GM18499 (cell line): ENCODE measurements at regions not wholly inside any gene's neighbourhood (a gene's known extent, or its start where the extent isn't known, plus 50 kb on each side); places are given as distances from the start of the nearest gene placed in this dataset.
"Not testable (repeated sequence)": the region's sequence is repeated elsewhere in the genome, so short reads cannot be mapped to it uniquely, and the experiment has no call there.

Experiments
- ATAC-seq: cut with Tn5 transposase; IDR thresholded peaks from one replicate; pipeline ENCODE4 v1.9.1; 2021; ENCODE audit warnings: moderate number of reproducible peaks; ENCODE audit not compliant: insufficient read depth, unreplicated experiment

- not testable (repeated sequence) for ATAC-seq
Observed at GRCh38 chr1:146305442-146305841, 76.6 kb upstream of the NOTCH2NLA start.

GRCh38 chr1:146298575-146298897 lies 69.7 kb upstream of the NOTCH2NLA start:
- peak; percentile 81 for ATAC-seq

- ATAC-seq: not testable (repeated sequence)
Observed at GRCh38 chr1:146297781-146298574, 69.2 kb upstream of the NOTCH2NLA start.

GRCh38 chr1:146292940-146293936 lies 64.4 kb upstream of the NOTCH2NLA start:
- not testable (repeated sequence) for ATAC-seq

GRCh38 chr1:146292424-146292823 lies 63.6 kb upstream of the NOTCH2NLA start:
- ATAC-seq: not testable (repeated sequence)

- not testable (repeated sequence) for ATAC-seq
Observed at GRCh38 chr1:146287881-146288280, 59.1 kb upstream of the NOTCH2NLA start.

GRCh38 chr1:146284760-146285159 lies 55.9 kb upstream of the NOTCH2NLA start:
- ATAC-seq: not testable (repeated sequence)

GRCh38 chr1:146283527-146283880 lies 54.7 kb upstream of the NOTCH2NLA start:
- ATAC-seq: not testable (repeated sequence)

GRCh38 chr1:146282807-146283526 lies 54.1 kb upstream of the NOTCH2NLA start:
- not testable (repeated sequence) for ATAC-seq

GRCh38 chr1:146281522-146281921 lies 52.7 kb upstream of the NOTCH2NLA start:
- ATAC-seq: not testable (repeated sequence)

- ATAC-seq: not testable (repeated sequence)
Observed at GRCh38 chr1:146278758-146279157, 49.9 kb upstream of the NOTCH2NLA start.
